T follicular helper cell (primary cell): ENCODE measurements at regions not wholly inside any gene's neighbourhood (a gene's known extent, or its start where the extent isn't known, plus 50 kb on each side); places are given as distances from the start of the nearest gene placed in this dataset.

Experiments
- DNase-seq: peaks from one replicate; pipeline ENCODE4 v3.0.0-alpha.2; 2020; ENCODE audit warnings: low read depth

- no peak for DNase-seq
These were observed 238.7 kb upstream of the CELF2 start for GRCh38 chr10:10778959-10779358.

GRCh38 chr10:10779511-10779910 lies 238.2 kb upstream of the CELF2 start:
- no peak for DNase-seq

GRCh38 chr10:10780746-10781145 lies 236.9 kb upstream of the CELF2 start:
- DNase-seq = no peak

- DNase-seq = no peak
These were observed 235.1 kb upstream of the CELF2 start for GRCh38 chr10:10782603-10783002.

GRCh38 chr10:10785627-10786026 lies 232.0 kb upstream of the CELF2 start:
- no peak for DNase-seq

GRCh38 chr10:10786109-10787090 lies 231.3 kb upstream of the CELF2 start:
- no peak for DNase-seq

GRCh38 chr10:10787586-10787985 lies 230.1 kb upstream of the CELF2 start:
- DNase-seq = no peak

- no peak for DNase-seq
These were observed 228.9 kb upstream of the CELF2 start for GRCh38 chr10:10788761-10789160.

GRCh38 chr10:10791869-10792268 lies 225.8 kb upstream of the CELF2 start:
- no peak for DNase-seq

GRCh38 chr10:10792681-10793080 lies 225.0 kb upstream of the CELF2 start:
- DNase-seq = no peak

GRCh38 chr10:10794046-10794445 lies 223.6 kb upstream of the CELF2 start:
- no peak for DNase-seq

- DNase-seq = no peak
These were observed 222.9 kb upstream of the CELF2 start for GRCh38 chr10:10794791-10795191.

- no peak for DNase-seq
These were observed 221.5 kb upstream of the CELF2 start for GRCh38 chr10:10796061-10796773.

- DNase-seq = no peak
These were observed 220.8 kb upstream of the CELF2 start for GRCh38 chr10:10796774-10797415.

GRCh38 chr10:10797513-10797912 lies 220.2 kb upstream of the CELF2 start:
- no peak for DNase-seq

GRCh38 chr10:10798102-10798863 lies 219.4 kb upstream of the CELF2 start:
- no peak for DNase-seq

GRCh38 chr10:10798864-10799192 lies 218.8 kb upstream of the CELF2 start:
- no peak for DNase-seq

- DNase-seq = no peak
These were observed 216.7 kb upstream of the CELF2 start for GRCh38 chr10:10800961-10801360.

- DNase-seq = no peak
These were observed 214.4 kb upstream of the CELF2 start for GRCh38 chr10:10803278-10803677.

- DNase-seq = no peak
These were observed 213.6 kb upstream of the CELF2 start for GRCh38 chr10:10804061-10804460.

- no peak for DNase-seq
These were observed 212.5 kb upstream of the CELF2 start for GRCh38 chr10:10804998-10805740.
